ENCODE measurements at regions not wholly inside any gene's neighbourhood (a gene's known extent, or its start where the extent isn't known, plus 50 kb on each side); places are given as distances from the start of the nearest gene placed in this dataset.

DNA sequence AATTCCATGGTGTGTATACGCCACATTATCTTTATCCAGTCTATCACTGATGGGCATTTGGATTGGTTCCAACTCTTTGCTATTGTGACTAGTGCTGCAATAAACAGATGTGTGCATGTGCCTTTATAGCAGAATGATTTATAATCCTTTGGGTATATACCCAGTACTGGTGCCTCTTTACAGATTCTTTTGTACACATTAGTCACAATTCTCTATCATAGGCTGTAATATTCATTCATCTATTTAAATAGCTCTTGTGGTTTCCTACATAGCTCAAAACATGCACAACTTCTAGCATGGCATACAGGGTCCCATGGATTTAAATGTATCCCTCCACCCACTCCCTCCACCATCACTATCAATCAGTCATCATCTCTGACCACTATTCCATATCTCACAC is 324.1 kb upstream of the CADM2 start:
- no peaks in the 10 kb centered on the region for H3K9me2 ChIP-seq (replicated peaks; ENCODE audit: control insufficient read depth, low read length)
- no peaks in the 10 kb centered on the region for H3K27me3 ChIP-seq (ENCODE audit: control insufficient read depth, low read length)
- no peak overlapping the region for H3K4me3 ChIP-seq (ENCODE audit: low read length)
- no peaks in the 10 kb centered on the region for H3K4me1 ChIP-seq (ENCODE audit: control insufficient read depth, low read length)
- H4K20me1 ChIP-seq (ENCODE audit: control insufficient read depth, insufficient read depth, low read depth, low read length): no peaks in the 10 kb centered on the region
- H3K79me2 ChIP-seq (ENCODE audit: control insufficient read depth, low read length): no peaks in the 10 kb centered on the region
- H3K36me3 ChIP-seq (ENCODE audit: control insufficient read depth, low read length): no peaks in the 10 kb centered on the region
- H3K9me3 ChIP-seq (ENCODE audit: control insufficient read depth, insufficient read depth, low read length): no peaks in the 10 kb centered on the region; the same call in 1 of the 2 replicates
- no peaks in the 10 kb centered on the region for H3F3A ChIP-seq (ENCODE audit: control insufficient read depth, insufficient read depth)
- no peak overlapping the region for H3K4me2 ChIP-seq (ENCODE audit: low read length)
- no peak overlapping the region for H3K27ac ChIP-seq (ENCODE audit: low read depth, low read length)
- TF ChIP-seq, protein P1, sequence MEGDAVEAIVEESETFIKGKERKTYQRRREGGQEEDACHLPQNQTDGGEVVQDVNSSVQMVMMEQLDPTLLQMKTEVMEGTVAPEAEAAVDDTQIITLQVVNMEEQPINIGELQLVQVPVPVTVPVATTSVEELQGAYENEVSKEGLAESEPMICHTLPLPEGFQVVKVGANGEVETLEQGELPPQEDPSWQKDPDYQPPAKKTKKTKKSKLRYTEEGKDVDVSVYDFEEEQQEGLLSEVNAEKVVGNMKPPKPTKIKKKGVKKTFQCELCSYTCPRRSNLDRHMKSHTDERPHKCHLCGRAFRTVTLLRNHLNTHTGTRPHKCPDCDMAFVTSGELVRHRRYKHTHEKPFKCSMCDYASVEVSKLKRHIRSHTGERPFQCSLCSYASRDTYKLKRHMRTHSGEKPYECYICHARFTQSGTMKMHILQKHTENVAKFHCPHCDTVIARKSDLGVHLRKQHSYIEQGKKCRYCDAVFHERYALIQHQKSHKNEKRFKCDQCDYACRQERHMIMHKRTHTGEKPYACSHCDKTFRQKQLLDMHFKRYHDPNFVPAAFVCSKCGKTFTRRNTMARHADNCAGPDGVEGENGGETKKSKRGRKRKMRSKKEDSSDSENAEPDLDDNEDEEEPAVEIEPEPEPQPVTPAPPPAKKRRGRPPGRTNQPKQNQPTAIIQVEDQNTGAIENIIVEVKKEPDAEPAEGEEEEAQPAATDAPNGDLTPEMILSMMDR (IDR thresholded peaks at IDR 0.05; ENCODE audit: low read depth, low read length, poor library complexity, severe bottlenecking): no peak
- no peak for TF ChIP-seq EZH2phosphoT487 (IDR thresholded peaks at IDR 0.05; ENCODE audit: borderline replicate concordance, low read length)

DNA sequence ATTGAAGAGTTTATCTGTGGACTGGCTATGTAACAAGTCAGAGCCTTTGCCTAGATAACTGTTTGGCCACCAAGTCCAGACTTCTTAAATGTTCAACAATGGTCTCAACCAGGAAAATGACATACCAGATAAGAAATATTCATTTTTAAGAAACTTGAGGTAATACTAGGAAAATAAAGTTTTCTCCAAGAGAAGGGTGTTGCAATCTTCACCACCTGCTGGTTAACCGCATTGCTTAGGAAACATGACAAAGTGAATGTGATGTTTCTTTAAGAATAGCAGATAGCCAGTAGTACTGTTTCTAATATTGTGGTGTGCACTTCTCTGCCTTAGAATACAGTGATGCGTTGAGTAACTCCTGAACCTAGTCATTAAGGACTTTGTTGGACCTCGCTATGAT is 321.5 kb upstream of the CADM2 start:
- Histone ChIP-seq H3K9me3 (ENCODE audit: control insufficient read depth, insufficient read depth, low read length) (no peaks in the 10 kb centered on the region; the same call in 1 of the 2 replicates), H3K27me3 (ENCODE audit: control insufficient read depth, low read length) (no peaks in the 10 kb centered on the region), H3K27ac (ENCODE audit: low read depth, low read length) (no peak overlapping the region), H3K4me2 (ENCODE audit: low read length) (no peak overlapping the region), H3K9me2 (replicated peaks; ENCODE audit: control insufficient read depth, low read length) (no peaks in the 10 kb centered on the region), H3F3A (ENCODE audit: control insufficient read depth, insufficient read depth) (no peaks in the 10 kb centered on the region), H3K36me3 (ENCODE audit: control insufficient read depth, low read length) (no peaks in the 10 kb centered on the region), H3K79me2 (ENCODE audit: control insufficient read depth, low read length) (no peaks in the 10 kb centered on the region), H3K4me1 (ENCODE audit: control insufficient read depth, low read length) (no peaks in the 10 kb centered on the region), H4K20me1 (ENCODE audit: control insufficient read depth, insufficient read depth, low read depth, low read length) (no peaks in the 10 kb centered on the region), H3K4me3 (ENCODE audit: low read length) (no peak overlapping the region)
- TF ChIP-seq EZH2phosphoT487 (IDR thresholded peaks at IDR 0.05; ENCODE audit: borderline replicate concordance, low read length): no peak
- TF ChIP-seq, protein P1 (IDR thresholded peaks at IDR 0.05; ENCODE audit: low read depth, low read length, poor library complexity, severe bottlenecking): no peak

DNA sequence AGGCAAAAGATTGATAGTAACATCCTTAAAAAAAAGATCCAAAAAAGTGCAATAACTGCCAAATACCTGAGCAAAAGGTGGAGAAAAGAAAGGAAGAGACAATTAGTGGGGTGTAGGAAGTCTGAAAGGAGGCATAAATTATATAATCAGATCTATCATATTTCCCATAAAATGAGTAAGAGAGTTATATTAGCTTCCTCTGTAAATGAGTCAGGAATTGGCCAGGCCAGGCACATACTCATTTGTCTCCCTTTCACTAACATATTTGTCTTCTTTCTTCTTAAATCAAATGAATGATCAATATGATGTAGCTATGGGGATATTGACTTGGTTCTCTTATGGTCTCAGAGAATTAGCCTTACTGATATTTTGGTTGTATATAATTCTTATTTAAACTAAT is 292.3 kb upstream of the CADM2 start:
- Histone ChIP-seq H3K4me3 (ENCODE audit: low read length) (no peak overlapping the region), H4K20me1 (ENCODE audit: control insufficient read depth, insufficient read depth, low read depth, low read length) (no peaks in the 10 kb centered on the region), H3K4me2 (ENCODE audit: low read length) (no peak overlapping the region), H3K79me2 (ENCODE audit: control insufficient read depth, low read length) (no peaks in the 10 kb centered on the region), H3K9me3 (ENCODE audit: control insufficient read depth, insufficient read depth, low read length) (no peaks in the 10 kb centered on the region), H3K9me2 (replicated peaks; ENCODE audit: control insufficient read depth, low read length) (no peaks in the 10 kb centered on the region), H3F3A (ENCODE audit: control insufficient read depth, insufficient read depth) (no peaks in the 10 kb centered on the region), H3K36me3 (ENCODE audit: control insufficient read depth, low read length) (no peaks in the 10 kb centered on the region), H3K27me3 (ENCODE audit: control insufficient read depth, low read length) (no peaks in the 10 kb centered on the region), H3K4me1 (ENCODE audit: control insufficient read depth, low read length) (no peaks in the 10 kb centered on the region), H3K27ac (ENCODE audit: low read depth, low read length) (no peak overlapping the region)
- TF ChIP-seq, protein P1 (IDR thresholded peaks at IDR 0.05; ENCODE audit: low read depth, low read length, poor library complexity, severe bottlenecking): no peak
- no peak for TF ChIP-seq EZH2phosphoT487 (IDR thresholded peaks at IDR 0.05; ENCODE audit: borderline replicate concordance, low read length)

DNA sequence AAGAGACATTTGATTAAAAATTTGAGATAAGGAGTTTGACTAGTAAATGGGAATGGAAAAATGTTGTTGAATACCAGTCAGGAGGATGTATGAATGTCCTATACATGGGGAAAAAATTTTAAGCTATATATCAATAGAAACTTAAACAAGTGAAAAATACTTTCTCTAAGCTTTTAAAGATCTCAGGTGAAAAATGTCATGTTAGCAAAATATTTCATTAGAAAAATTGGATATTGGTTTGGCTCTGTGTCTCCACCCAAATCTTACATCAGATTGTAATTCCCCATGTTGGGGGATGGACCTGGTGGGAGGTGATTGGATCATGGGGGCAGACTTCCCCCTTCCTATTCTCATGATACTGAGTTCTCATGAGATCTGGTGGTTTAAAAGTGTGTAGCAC is 279.6 kb upstream of the CADM2 start:
- TF ChIP-seq, protein P1 (IDR thresholded peaks at IDR 0.05; ENCODE audit: low read depth, low read length, poor library complexity, severe bottlenecking): no peak
- no peak for TF ChIP-seq EZH2phosphoT487 (IDR thresholded peaks at IDR 0.05; ENCODE audit: borderline replicate concordance, low read length)
- Histone ChIP-seq H3K27me3 (ENCODE audit: control insufficient read depth, low read length) (no peaks in the 10 kb centered on the region), H3F3A (ENCODE audit: control insufficient read depth, insufficient read depth) (no peaks in the 10 kb centered on the region), H3K36me3 (ENCODE audit: control insufficient read depth, low read length) (no peaks in the 10 kb centered on the region), H3K9me2 (replicated peaks; ENCODE audit: control insufficient read depth, low read length) (no peaks in the 10 kb centered on the region), H3K4me2 (ENCODE audit: low read length) (no peak overlapping the region), H3K9me3 (ENCODE audit: control insufficient read depth, insufficient read depth, low read length) (no peaks in the 10 kb centered on the region), H3K4me1 (ENCODE audit: control insufficient read depth, low read length) (no peaks in the 10 kb centered on the region), H3K79me2 (ENCODE audit: control insufficient read depth, low read length) (no peaks in the 10 kb centered on the region), H3K27ac (ENCODE audit: low read depth, low read length) (no peak overlapping the region), H4K20me1 (ENCODE audit: control insufficient read depth, insufficient read depth, low read depth, low read length) (no peaks in the 10 kb centered on the region), H3K4me3 (ENCODE audit: low read length) (no peak overlapping the region)

Measured in DOHH2 (cell line).